Mesendoderm (in vitro differentiated cells): ENCODE measurements at regions not wholly inside any gene's neighbourhood (a gene's known extent, or its start where the extent isn't known, plus 50 kb on each side); places are given as distances from the start of the nearest gene placed in this dataset.

Experiments
- DNase-seq: peaks from one replicate; pipeline ENCODE4 v3.0.0; 2013
- H2AK5ac ChIP-seq: 2 replicates; pipeline ENCODE4 v1.6.1; 2013; ENCODE audit warnings: low read length, inconsistent platforms
- H2BK120ac ChIP-seq: 2 replicates; pipeline ENCODE4 v1.6.1; 2013; ENCODE audit warnings: low read depth, mild to moderate bottlenecking, low read length, moderate library complexity, mixed read lengths
- H2BK15ac ChIP-seq: replicated peaks from 2 replicates; pipeline ENCODE4 v1.6.1; 2013; ENCODE audit warnings: low read depth, mild to moderate bottlenecking, moderate library complexity
- H2BK5ac ChIP-seq: 2 replicates; pipeline ENCODE4 v1.6.1; 2013; ENCODE audit warnings: low read length, inconsistent platforms
- H3K18ac ChIP-seq: 2 replicates; pipeline ENCODE4 v1.6.1; 2013; ENCODE audit warnings: mild to moderate bottlenecking, low read length, mixed read lengths
- H3K23ac ChIP-seq: one replicate; pipeline ENCODE4 v1.6.1; 2013; ENCODE audit warnings: low read length
- H3K27ac ChIP-seq: 2 replicates; pipeline ENCODE4 v1.5.1; 2013; ENCODE audit warnings: low read depth, mild to moderate bottlenecking, inconsistent platforms, low read length, moderate library complexity
- H3K27me3 ChIP-seq: 2 replicates; pipeline ENCODE4 v1.6.1; 2013; ENCODE audit warnings: low read length, control low read depth, mild to moderate bottlenecking, inconsistent platforms; ENCODE audit not compliant: insufficient read depth, poor library complexity
- H3K36me3 ChIP-seq: 2 replicates; pipeline ENCODE4 v1.6.1; 2013; ENCODE audit warnings: low read length, inconsistent platforms; ENCODE audit not compliant: control insufficient read depth, insufficient read depth
- H3K4ac ChIP-seq: one replicate; pipeline ENCODE4 v1.6.1; 2013; ENCODE audit warnings: low read depth, mild to moderate bottlenecking, low read length, moderate library complexity
- H3K4me1 ChIP-seq: 2 replicates; pipeline ENCODE4 v1.6.1; 2013; ENCODE audit warnings: low read depth, low read length, inconsistent platforms; ENCODE audit not compliant: control insufficient read depth
- H3K4me2 ChIP-seq: 2 replicates; pipeline ENCODE4 v1.6.1; 2013; ENCODE audit warnings: low read length
- H3K4me3 ChIP-seq: 2 replicates; pipeline ENCODE4 v1.5.1; 2013; ENCODE audit warnings: mild to moderate bottlenecking, low read length
- H3K56ac ChIP-seq: one replicate; pipeline ENCODE4 v1.6.1; 2013; ENCODE audit warnings: low read length
- H3K79me1 ChIP-seq: 2 replicates; pipeline ENCODE4 v1.6.1; 2013; ENCODE audit warnings: low read length, inconsistent platforms
- H3K79me2 ChIP-seq: 2 replicates; pipeline ENCODE4 v1.6.1; 2013; ENCODE audit warnings: mild to moderate bottlenecking, low read length; ENCODE audit not compliant: control insufficient read depth, insufficient read depth
- H3K9ac ChIP-seq: 2 replicates; pipeline ENCODE4 v1.6.1; 2013; ENCODE audit warnings: low read length, inconsistent platforms
- H4K5ac ChIP-seq: one replicate; pipeline ENCODE4 v1.6.1; 2013; ENCODE audit warnings: low read length
- H4K8ac ChIP-seq: one replicate; pipeline ENCODE4 v1.6.1; 2013; ENCODE audit warnings: low read depth, mild to moderate bottlenecking, control low read depth, low read length, moderate library complexity
- WGBS: extraction: QIAGEN DNeasy Blood & Tissue Kit; methylation state at CpG from one replicate; pipeline ENCODE4 v1.1.7; 2013; ENCODE audit warnings: low lambda C conversion rate, missing lambda C conversion rate; ENCODE audit not compliant: insufficient coverage; ENCODE audit errors: extremely low coverage; 5-methylcytosine and 5-hydroxymethylcytosine counted together

GRCh38 chr2:56484906-56485305, 301.1 kb downstream of the CCDC85A start:
- Histone ChIP-seq H3K23ac (no peak overlapping the region), H2AK5ac (no peak overlapping the region), H2BK5ac (no peak overlapping the region), H4K5ac (no peak overlapping the region), H3K27me3 (no peaks in the 10 kb centered on the region), H3K56ac (no peak overlapping the region), H3K4me1 (no peaks in the 10 kb centered on the region), H4K8ac (no peak overlapping the region), H2BK120ac (no peak overlapping the region), H3K4me3 (no peak overlapping the region), H3K79me2 (no peaks in the 10 kb centered on the region), H3K18ac (no peak overlapping the region), H3K79me1 (no peaks in the 10 kb centered on the region), H3K27ac (no peak overlapping the region), H3K4ac (no peak overlapping the region), H2BK15ac (no peak overlapping the region), H3K4me2 (no peak overlapping the region), H3K36me3 (no peaks in the 10 kb centered on the region), H3K9ac (no peak overlapping the region)
- DNase-seq, result no peak

GRCh38 chr2:56500317-56500716, 316.5 kb downstream of the CCDC85A start:
- no peaks in the 10 kb centered on the region for H3K27me3 ChIP-seq
- H3K56ac ChIP-seq, result no peak overlapping the region
- H3K4me3 ChIP-seq, result no peak overlapping the region
- no peak overlapping the region for H4K8ac ChIP-seq
- no peak overlapping the region for H3K23ac ChIP-seq
- H2BK120ac ChIP-seq, result no peak overlapping the region
- H2BK15ac ChIP-seq, result no peak overlapping the region
- H2BK5ac ChIP-seq, result no peak overlapping the region
- H3K4me1 ChIP-seq, result no peaks in the 10 kb centered on the region
- H3K18ac ChIP-seq, result no peak overlapping the region
- H3K27ac ChIP-seq, result no peak overlapping the region
- H3K4me2 ChIP-seq, result no peak overlapping the region
- WGBS, result no CpG with 5 or more reads among the region's 1 CpG
- DNase-seq, result no peak
- H3K79me2 ChIP-seq, result no peaks in the 10 kb centered on the region
- no peak overlapping the region for H4K5ac ChIP-seq
- H3K36me3 ChIP-seq, result no peaks in the 10 kb centered on the region
- no peak overlapping the region for H3K4ac ChIP-seq
- no peak overlapping the region for H3K9ac ChIP-seq
- no peaks in the 10 kb centered on the region for H3K79me1 ChIP-seq
- H2AK5ac ChIP-seq, result no peak overlapping the region

GRCh38 chr2:56502616-56503015, 318.8 kb downstream of the CCDC85A start:
- Histone ChIP-seq H3K56ac (no peak overlapping the region), H3K9ac (no peak overlapping the region), H3K4me1 (no peaks in the 10 kb centered on the region), H2BK5ac (no peak overlapping the region), H4K5ac (no peak overlapping the region), H3K4me2 (no peak overlapping the region), H2AK5ac (no peak overlapping the region), H3K4ac (no peak overlapping the region), H3K79me1 (no peaks in the 10 kb centered on the region), H4K8ac (no peak overlapping the region), H3K79me2 (no peaks in the 10 kb centered on the region), H2BK15ac (no peak overlapping the region), H3K27me3 (no peaks in the 10 kb centered on the region), H3K23ac (no peak overlapping the region), H3K18ac (no peak overlapping the region), H3K27ac (no peak overlapping the region), H3K4me3 (no peak overlapping the region), H3K36me3 (no peaks in the 10 kb centered on the region), H2BK120ac (no peak overlapping the region)
- no peak for DNase-seq
- no CpG with 5 or more reads among the region's 2 CpGs for WGBS

- H3K56ac ChIP-seq, result no peak overlapping the region
- no peak for DNase-seq
- H3K4me3 ChIP-seq, result no peak overlapping the region
- no peak overlapping the region for H3K4ac ChIP-seq
- no peak overlapping the region for H4K5ac ChIP-seq
- H3K79me2 ChIP-seq, result no peaks in the 10 kb centered on the region
- no peaks in the 10 kb centered on the region for H3K27me3 ChIP-seq
- no peaks in the 10 kb centered on the region for H3K79me1 ChIP-seq
- no peak overlapping the region for H3K9ac ChIP-seq
- H3K18ac ChIP-seq, result no peak overlapping the region
- H3K23ac ChIP-seq, result no peak overlapping the region
- H2BK120ac ChIP-seq, result no peak overlapping the region
- no CpG with 5 or more reads among the region's 3 CpGs for WGBS
- no peak overlapping the region for H3K4me2 ChIP-seq
- no peak overlapping the region for H3K27ac ChIP-seq
- no peaks in the 10 kb centered on the region for H3K36me3 ChIP-seq
- no peak overlapping the region for H4K8ac ChIP-seq
- H2BK15ac ChIP-seq, result no peak overlapping the region
- H2BK5ac ChIP-seq, result no peak overlapping the region
- H2AK5ac ChIP-seq, result no peak overlapping the region
- no peaks in the 10 kb centered on the region for H3K4me1 ChIP-seq
Measured at GRCh38 chr2:56505885-56506284, 322.1 kb downstream of the CCDC85A start.

- Histone ChIP-seq H3K4me3 (no peak overlapping the region), H2BK5ac (no peak overlapping the region), H3K79me2 (no peaks in the 10 kb centered on the region), H2BK120ac (no peak overlapping the region), H3K23ac (no peak overlapping the region), H3K36me3 (no peaks in the 10 kb centered on the region), H2BK15ac (no peak overlapping the region), H3K79me1 (no peaks in the 10 kb centered on the region), H3K18ac (no peak overlapping the region), H3K4me2 (no peak overlapping the region), H3K27me3 (no peaks in the 10 kb centered on the region), H3K56ac (no peak overlapping the region), H3K4ac (no peak overlapping the region), H3K4me1 (no peaks in the 10 kb centered on the region), H4K5ac (no peak overlapping the region), H3K9ac (no peak overlapping the region), H3K27ac (no peak overlapping the region), H4K8ac (no peak overlapping the region), H2AK5ac (no peak overlapping the region)
- no CpG with 5 or more reads among the region's 2 CpGs for WGBS
- DNase-seq, result no peak
Measured at GRCh38 chr2:56508662-56509061, 324.9 kb downstream of the CCDC85A start.

- Histone ChIP-seq H2BK5ac (no peak overlapping the region), H3K27me3 (no peaks in the 10 kb centered on the region), H3K4me2 (no peak overlapping the region), H3K36me3 (no peaks in the 10 kb centered on the region), H3K4ac (no peak overlapping the region), H4K8ac (no peak overlapping the region), H2BK120ac (no peak overlapping the region), H3K79me2 (no peaks in the 10 kb centered on the region), H3K9ac (no peak overlapping the region), H3K27ac (no peak overlapping the region), H2BK15ac (no peak overlapping the region), H3K4me1 (no peaks in the 10 kb centered on the region), H3K79me1 (no peaks in the 10 kb centered on the region), H3K18ac (no peak overlapping the region), H4K5ac (no peak overlapping the region), H3K4me3 (no peak overlapping the region), H3K56ac (no peak overlapping the region), H2AK5ac (no peak overlapping the region), H3K23ac (no peak overlapping the region)
- DNase-seq, result no peak
- no CpG with 5 or more reads among the region's 2 CpGs for WGBS
Measured at GRCh38 chr2:56510610-56511009, 326.8 kb downstream of the CCDC85A start.
